NOMO-1 treated with DMSO at 0.1 percent for 48 hours (cell line): ENCODE measurements at regions not wholly inside any gene's neighbourhood (a gene's known extent, or its start where the extent isn't known, plus 50 kb on each side); places are given as distances from the start of the nearest gene placed in this dataset.

Source experiments
- DNase-seq: peaks from one replicate; lab custom pipeline; 2025; ENCODE audit not compliant: unreplicated experiment; lab: John Stamatoyannopoulos, UW

GRCh38 chr14:86057018-86057667 is 527.2 kb downstream of the FLRT2 start:
- DNase-seq: peak; percentile 50

DNA sequence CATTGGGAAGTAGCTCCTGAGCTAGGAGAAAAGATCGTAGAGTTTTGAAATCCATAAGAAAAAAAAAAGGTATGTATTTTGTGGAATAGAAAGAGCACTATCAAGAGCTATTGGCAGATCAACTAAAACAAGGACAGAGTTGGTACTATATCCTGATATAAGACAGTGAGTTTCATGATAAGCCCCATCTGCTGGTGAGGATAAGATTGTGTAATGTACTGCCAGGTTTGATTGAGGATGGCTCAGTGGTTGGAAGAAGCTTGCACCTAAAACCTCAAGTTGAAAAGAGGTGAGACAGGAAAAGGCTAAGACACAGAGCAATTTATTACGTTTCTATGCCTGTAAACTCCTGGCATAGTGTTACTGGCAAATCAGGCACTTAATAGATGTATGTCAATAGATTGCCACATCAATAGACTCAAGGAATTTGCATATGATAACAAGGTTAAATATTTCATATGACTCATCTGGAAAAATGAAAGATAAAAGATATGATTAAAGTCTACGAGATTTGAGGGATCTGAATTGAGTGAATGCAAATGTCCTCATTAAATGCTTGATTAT is 525.6 kb downstream of the FLRT2 start:
- peak; percentile 11 for DNase-seq

DNA sequence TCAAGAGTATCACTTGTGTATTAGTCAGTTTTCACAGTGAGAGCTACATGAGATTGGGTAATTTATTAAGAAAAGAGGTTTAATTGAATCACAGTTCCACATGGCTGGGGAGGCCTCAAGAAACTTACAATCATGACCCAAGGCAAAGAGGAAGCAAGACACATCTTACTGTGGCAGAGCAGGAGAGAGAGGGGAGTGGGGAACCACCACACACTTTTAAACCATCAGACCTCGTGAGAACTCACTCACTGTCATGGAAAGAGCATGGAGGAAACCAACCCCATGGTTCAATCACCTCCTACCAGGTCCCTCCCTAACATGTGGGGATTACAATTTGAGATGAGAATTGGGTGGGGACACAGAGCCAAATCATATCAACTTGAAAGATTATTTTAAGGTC is 522.9 kb downstream of the FLRT2 start:
- no peak for DNase-seq

- DNase-seq: no peak
These were observed 520.8 kb downstream of the FLRT2 start for GRCh38 chr14:86050757-86051156.

DNA sequence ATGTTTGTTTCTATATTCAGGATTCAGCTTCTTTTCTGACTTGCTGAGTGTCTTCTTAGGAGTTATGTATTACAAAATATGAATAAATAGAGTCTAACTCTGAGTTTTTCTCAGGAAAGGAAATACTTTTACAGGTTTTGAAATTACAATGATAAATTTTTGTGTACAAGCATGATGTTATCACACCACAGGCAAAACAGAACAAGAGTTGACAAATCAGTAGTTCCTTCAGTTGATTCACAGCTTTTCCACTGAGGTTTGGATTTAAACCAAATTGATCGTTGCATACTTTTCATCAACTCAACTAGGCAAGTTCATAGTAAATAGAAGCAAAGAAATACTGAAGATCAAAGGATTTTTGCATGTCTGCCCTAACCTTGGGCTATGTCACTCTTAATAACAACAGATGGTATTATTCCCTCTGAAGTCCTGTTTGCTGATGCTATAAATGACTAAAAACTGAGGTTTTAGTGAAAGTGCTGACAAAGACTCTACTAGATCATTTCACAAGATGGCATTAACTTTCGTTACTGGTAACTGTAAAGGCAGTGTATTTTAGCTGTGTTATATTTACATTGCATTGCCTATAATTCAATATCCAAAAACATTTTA is 520.2 kb downstream of the FLRT2 start:
- DNase-seq: no peak

DNA sequence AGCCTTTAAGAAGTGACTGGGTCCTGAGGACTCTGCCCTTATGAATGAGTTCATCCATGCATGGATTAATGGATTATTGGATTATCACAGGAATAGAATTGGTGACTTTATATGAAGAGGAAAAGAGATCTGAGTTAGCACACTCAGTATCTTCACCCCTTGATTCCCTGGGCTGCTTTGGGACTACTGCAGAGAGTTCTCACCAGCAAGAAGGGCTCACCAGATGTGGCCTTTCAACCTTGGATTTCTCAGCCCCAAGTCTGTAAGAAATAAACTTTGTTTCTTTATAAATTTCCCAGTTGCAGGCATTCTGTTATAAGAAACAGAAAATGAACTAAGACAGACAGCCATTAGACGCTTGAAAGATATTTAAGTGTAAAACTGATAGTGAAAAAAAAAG is 509.2 kb downstream of the FLRT2 start:
- no peak for DNase-seq

- DNase-seq: peak; percentile 23
These were observed 508.6 kb downstream of the FLRT2 start for GRCh38 chr14:86038387-86039042.

DNA sequence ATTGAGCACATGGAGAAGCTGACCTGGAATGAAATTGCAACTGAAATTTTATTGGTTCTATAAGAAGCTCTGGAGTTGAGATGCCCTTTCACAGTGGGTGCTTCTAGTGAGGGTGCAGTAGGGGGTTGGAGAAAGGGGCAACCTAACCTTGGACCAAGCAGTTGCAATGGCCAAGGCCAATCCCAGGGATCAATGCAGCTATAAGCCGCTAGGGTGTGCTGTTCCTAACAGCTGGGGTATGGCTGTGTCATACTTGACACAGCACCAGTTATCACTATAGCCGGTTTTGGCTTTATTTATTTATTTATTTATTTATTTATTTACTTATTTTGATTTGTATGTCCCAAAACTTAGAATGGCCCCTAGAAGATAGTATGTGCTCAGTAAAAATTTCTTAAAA is 505.9 kb downstream of the FLRT2 start:
- peak; percentile 2 for DNase-seq

DNA sequence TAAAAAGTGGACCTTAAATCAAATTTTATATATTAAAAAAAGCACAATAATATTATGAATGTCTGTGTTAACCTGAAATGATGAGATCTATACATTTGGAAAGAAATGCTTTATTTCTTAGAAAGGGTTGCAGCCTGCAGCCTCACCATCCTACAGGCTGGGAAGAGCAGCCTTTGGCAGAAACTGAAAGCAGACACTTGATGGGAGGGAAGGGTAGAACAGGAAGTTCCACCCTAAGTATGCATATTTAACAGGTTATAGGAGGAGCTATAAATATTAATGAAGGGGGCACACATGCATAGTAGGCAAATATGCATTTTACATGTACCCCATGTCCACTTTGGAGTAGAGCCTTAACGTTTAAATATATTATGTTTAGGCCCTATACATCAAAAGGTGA is 498.0 kb downstream of the FLRT2 start:
- DNase-seq: no peak

DNA sequence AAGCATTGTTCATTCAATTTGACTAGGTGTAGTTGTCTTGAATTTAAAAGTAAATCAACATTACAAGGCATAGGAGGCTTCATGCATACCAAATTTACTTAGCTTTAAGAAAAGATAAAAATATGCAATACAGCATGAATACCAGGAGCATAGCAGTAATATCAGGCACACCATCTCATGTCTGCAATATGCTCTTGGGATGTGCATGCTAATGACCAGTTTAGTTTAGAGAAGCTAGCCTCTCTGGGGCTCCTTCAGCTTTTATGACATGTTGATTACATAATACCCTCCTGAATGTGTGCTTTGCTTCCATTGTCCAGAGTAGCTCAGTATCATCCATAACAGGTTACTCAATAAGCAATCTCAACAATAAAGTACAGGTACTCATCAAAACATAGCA is 497.2 kb downstream of the FLRT2 start:
- DNase-seq: peak; percentile 44

DNA sequence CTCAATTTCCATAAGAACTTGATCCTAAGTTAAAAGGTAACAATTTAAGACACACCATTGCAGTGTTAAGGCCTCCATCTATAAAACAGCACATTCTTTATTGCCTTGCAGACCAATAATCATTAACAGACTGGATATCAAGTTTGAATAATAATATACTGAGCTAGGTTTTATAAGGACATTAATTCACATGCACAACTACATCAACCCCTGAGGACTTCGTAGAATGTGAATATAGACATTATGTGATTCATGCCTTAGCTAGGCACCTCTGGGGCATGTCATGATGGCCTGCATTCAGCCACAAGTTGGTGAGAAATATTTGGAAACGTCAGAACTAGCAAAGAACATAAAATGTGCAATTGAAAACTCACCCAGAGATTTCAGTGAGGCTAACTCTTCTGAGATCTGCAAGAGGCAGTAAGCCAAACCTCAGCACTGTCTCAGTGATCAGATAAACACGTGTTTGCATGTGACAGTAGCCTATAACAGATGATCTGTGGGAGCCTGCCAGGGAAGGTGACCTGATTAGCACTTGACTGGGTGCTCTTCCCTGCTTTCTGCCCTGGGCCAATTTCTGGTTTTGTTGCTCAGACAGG is 492.2 kb downstream of the FLRT2 start:
- DNase-seq: no peak

DNA sequence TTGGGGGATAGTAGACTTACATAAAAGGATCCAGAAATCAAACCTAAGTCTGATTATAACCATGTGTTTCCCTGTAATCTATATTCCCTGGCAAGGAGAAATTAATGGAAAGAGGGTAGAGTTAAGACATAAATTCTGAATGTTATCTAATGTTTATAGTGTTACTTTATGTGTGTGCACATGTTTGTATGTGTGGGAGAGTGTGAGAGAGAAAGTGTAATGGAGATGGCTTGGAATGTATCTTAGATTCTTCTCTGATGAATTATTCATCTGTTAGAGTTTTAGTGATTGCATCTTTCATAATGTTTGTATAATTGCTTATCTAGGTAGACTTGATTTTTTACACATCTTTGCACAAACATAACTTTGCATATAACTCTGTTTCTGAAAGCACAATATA is 490.9 kb downstream of the FLRT2 start:
- DNase-seq: no peak

DNA sequence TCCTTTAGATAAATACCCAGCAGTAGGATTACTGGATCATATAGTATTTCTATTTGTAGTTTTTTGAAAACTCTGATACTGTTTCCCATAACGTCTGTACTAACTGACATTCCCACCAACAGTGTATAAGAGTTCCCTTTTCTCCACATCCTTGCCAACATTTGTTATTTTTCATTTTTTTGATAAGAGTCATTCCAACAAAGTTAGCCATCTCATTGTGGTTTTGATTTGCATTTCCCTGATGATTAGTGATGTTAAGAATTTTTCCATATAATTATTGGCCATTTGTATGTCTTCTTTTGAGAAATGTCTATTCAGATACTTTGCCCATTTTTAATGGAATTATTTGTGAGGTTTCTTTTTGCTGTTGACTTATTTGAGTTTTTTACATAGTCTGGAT is 486.0 kb downstream of the FLRT2 start:
- DNase-seq: no peak

- no peak for DNase-seq
These were observed 485.6 kb downstream of the FLRT2 start for GRCh38 chr14:86015511-86015910.

DNA sequence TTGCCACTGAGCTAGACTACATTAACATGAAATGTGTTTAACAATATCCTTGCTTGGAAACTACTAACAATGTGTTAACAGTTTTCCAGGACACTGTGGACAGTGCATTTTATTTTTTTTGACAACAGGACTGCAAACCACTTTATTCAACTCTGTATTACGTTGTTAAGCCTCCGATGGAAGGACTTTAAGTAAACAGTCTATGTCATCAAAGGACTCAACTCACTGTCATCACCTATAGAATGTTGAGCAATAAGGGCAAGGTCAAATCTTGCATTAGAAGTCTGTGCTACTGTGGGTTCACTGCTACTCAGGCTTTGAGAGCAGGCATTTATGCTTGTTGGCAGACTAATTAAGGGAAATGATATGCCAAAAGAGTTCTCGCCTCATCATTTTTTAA is 483.7 kb downstream of the FLRT2 start:
- no peak for DNase-seq

GRCh38 chr14:86012461-86012860 is 482.5 kb downstream of the FLRT2 start:
- DNase-seq: no peak

DNA sequence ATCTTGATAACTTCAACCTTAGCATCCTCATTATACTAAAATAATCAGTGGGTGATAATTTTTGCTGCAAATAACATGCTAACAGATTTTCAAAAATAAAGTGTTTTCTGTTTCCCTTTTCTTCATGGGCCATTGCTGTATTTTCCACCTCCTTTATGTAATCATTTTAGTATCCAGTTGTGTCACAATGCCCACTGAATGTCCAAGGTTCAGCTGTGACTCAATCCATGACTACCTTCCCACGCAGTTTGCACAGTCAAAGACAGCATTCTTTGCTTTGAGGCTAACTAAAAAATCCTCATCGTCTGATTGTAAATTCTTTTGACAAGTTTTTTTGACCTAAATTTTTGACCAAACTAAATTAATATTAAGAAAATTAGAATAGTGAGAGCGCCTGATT is 474.1 kb downstream of the FLRT2 start:
- no peak for DNase-seq

DNA sequence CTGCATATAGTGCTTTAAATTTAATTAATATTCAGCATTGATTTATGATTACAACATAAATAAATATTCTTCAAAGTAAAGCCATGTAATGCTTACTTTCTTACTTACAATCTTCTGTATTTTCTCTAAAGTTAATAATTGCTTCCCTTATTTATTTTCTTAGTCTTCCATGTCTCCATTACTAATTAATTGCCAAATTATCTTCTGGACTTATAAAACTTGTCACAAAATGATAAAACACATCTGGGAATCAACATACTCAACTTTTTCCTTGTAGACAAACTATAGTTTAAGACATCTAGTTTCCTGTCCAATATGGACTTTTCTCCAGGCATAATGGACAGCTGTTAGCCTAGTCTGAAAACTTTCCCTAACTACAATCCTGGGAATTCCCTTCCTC is 466.6 kb downstream of the FLRT2 start:
- DNase-seq: no peak

GRCh38 chr14:85991156-85991555 is 461.2 kb downstream of the FLRT2 start:
- no peak for DNase-seq

DNA sequence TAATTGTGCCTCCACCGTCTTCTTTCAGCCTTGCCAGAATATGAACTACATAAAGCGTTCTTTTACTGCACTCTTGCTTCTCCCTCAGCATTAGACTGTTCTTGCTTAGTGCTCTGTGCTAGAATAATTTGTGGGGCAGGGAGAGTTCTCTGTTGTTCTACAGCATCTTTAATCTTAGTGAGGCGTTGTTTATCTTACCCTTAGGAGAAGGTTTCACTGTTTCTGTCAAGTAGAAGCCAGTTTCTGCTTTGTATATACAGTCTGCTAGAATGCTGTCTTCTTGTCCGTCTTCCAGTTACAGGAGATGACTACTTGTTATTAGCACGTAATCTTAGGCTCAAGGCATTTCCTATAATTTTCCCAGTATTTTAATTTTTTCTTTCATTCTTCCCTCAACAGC is 458.0 kb downstream of the FLRT2 start:
- no peak for DNase-seq

DNA sequence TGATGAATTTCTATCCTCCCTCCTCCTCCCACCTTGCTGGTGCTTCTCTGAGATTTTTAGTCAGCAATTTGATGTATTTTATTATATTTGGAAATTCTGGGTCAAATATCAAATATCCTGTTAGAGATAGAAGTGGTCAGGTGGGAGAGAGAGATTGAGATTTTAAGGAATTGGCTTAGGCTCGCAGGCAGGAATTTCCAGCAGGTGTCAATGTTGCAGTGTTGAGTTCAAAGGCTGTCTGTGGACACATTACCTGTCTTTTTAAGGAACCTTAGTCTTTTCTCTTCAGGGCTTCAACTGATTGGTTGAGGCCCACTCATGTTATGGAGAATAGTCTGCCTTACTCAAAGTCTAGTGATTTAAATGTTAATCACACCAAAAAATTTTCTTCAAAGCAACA is 457.3 kb downstream of the FLRT2 start:
- DNase-seq: no peak
